Testis (tissue), 2 donors: ENCODE measurements at regions not wholly inside any gene's neighbourhood (a gene's known extent, or its start where the extent isn't known, plus 50 kb on each side); places are given as distances from the start of the nearest gene placed in this dataset.

Source experiments
- CTCF ChIP-seq, 3 experiments: fragments of 450-650 bp in 2 of 3; fragments of 200-600 bp in 1 of 3; sonication (generic) in 1 of 3; IDR thresholded peaks; one replicate each; pipeline ENCODE4 v1.5.1; 2016 to 2019; ENCODE audit warnings: antibody characterized with exemption in 3 of 3, mild to moderate bottlenecking in 2 of 3, moderate library complexity in 1 of 3
- POLR2A ChIP-seq: fragments of 450-650 bp; IDR thresholded peaks from one replicate; pipeline ENCODE4 v1.6.1; 2017; ENCODE audit warnings: antibody characterized with exemption, mild to moderate bottlenecking, moderate library complexity

GRCh38 chr2:107545066-107545465 is 281.6 kb upstream of the RGPD4 start:
- no peak for TF ChIP-seq POLR2A
- TF ChIP-seq CTCF (IDR thresholded peaks at IDR 0.05), result no peak
